MM.1S (cell line): ENCODE measurements at regions not wholly inside any gene's neighbourhood (a gene's known extent, or its start where the extent isn't known, plus 50 kb on each side); places are given as distances from the start of the nearest gene placed in this dataset.

Experiments
- DNase-seq: peaks from one replicate; pipeline ENCODE4 v3.0.0-alpha.2; 2015
- H2AFZ ChIP-seq: fragments of 300-600 bp; sonication (generic); 2 replicates; pipeline ENCODE4 v1.6.0; 2016; ENCODE audit warnings: antibody characterized with exemption, low read length
- H3F3A ChIP-seq: fragments of 300-600 bp; sonication (generic); 2 replicates; pipeline ENCODE4 v1.6.1; 2016; ENCODE audit warnings: mild to moderate bottlenecking, antibody characterized with exemption, low read length, moderate library complexity, mixed read lengths; ENCODE audit not compliant: insufficient read depth
- H3K27ac ChIP-seq: fragments of 300-600 bp; sonication (generic); 2 replicates; pipeline ENCODE4 v1.5.1; 2016; ENCODE audit warnings: mild to moderate bottlenecking, low read length
- H3K27me3 ChIP-seq: fragments of 300-600 bp; sonication (generic); replicated peaks from 2 replicates; pipeline ENCODE4 v1.6.0; 2016; ENCODE audit warnings: low read length; ENCODE audit not compliant: insufficient read depth
- H3K36me3 ChIP-seq: fragments of 300-600 bp; sonication (generic); replicated peaks from 2 replicates; pipeline ENCODE4 v1.6.1; 2016; ENCODE audit warnings: mild to moderate bottlenecking, low read length, mixed read lengths; ENCODE audit not compliant: insufficient read depth
- H3K4me1 ChIP-seq: fragments of 300-600 bp; sonication (generic); 2 replicates; pipeline ENCODE4 v1.6.1; 2016; ENCODE audit warnings: low read length, mixed read lengths
- H3K4me2 ChIP-seq: fragments of 300-600 bp; sonication (generic); 2 replicates; pipeline ENCODE4 v1.6.0; 2016; ENCODE audit warnings: low read depth, low read length
- H3K4me3 ChIP-seq: fragments of 300-600 bp; sonication (generic); 2 replicates; pipeline ENCODE4 v1.5.1; 2016; ENCODE audit warnings: low read length, mixed read lengths
- H3K79me2 ChIP-seq: fragments of 300-600 bp; sonication (generic); 2 replicates; pipeline ENCODE4 v1.6.1; 2016; ENCODE audit warnings: mixed run types, low read length, mixed read lengths
- H3K9ac ChIP-seq: fragments of 300-600 bp; sonication (generic); 2 replicates; pipeline ENCODE4 v1.6.1; 2016; ENCODE audit warnings: low read length, mixed read lengths
- H3K9me2 ChIP-seq: fragments of 300-600 bp; sonication (generic); replicated peaks from 2 replicates; pipeline ENCODE4 v1.6.1; 2016; ENCODE audit warnings: mild to moderate bottlenecking, low read length, mixed read lengths; ENCODE audit not compliant: insufficient read depth
- H3K9me3 ChIP-seq: fragments of 300-600 bp; sonication (generic); replicated peaks from 2 replicates; pipeline ENCODE4 v1.6.1; 2016; ENCODE audit warnings: mild to moderate bottlenecking, low read length, mixed read lengths; ENCODE audit not compliant: insufficient read depth
- H4K20me1 ChIP-seq: fragments of 300-600 bp; sonication (generic); 2 replicates; pipeline ENCODE4 v1.6.1; 2016; ENCODE audit warnings: mild to moderate bottlenecking, low read length, moderate library complexity, mixed read lengths; ENCODE audit not compliant: insufficient read depth
- CTCF ChIP-seq: fragments of 300-600 bp; sonication (generic); IDR thresholded peaks from 2 replicates; pipeline ENCODE4 v1.5.1; 2016; ENCODE audit warnings: antibody characterized with exemption, low read length, mixed read lengths
- EZH2 ChIP-seq: fragments of 300-600 bp; sonication (generic); optimal IDR thresholded peaks from 2 replicates; pipeline ENCODE3; 2017; ENCODE audit warnings: low read depth, mild to moderate bottlenecking, antibody characterized with exemption, low read length, mixed read lengths
- EZH2phosphoT487 ChIP-seq: fragments of 300-600 bp; sonication (generic); IDR thresholded peaks from 2 replicates; pipeline ENCODE4 v1.6.1; 2018; ENCODE audit warnings: antibody characterized with exemption, low read length

- Histone ChIP-seq H3K27ac (no peak overlapping the region), H4K20me1 (no peaks in the 10 kb centered on the region), H3K9ac (no peak overlapping the region), H3K36me3 (no peaks in the 10 kb centered on the region), H3K9me3 (0 out of 2 replicates have a peak, but pooled peaks cover 3% of the 10 kb centered on the region), H3K4me3 (no peak overlapping the region), H3K27me3 (no peaks in the 10 kb centered on the region), H3K79me2 (0 out of 2 replicates have a peak, but pooled peaks cover 4% of the 10 kb centered on the region), H2AFZ (no peak overlapping the region), H3K9me2 (no peaks in the 10 kb centered on the region), H3K4me2 (no peak overlapping the region), H3F3A (peaks cover 14% of the 10 kb centered on the region), H3K4me1 (peaks cover 27% of the 10 kb centered on the region)
- no peak for DNase-seq
- TF ChIP-seq CTCF = no peak
- no peak for TF ChIP-seq EZH2phosphoT487
- no peak for TF ChIP-seq EZH2
These were observed 225.3 kb upstream of the KAZN start for GRCh38 chr1:14373081-14373758.

GRCh38 chr1:14375226-14375625, 223.3 kb upstream of the KAZN start:
- H3K4me2 ChIP-seq = no peak overlapping the region
- no peaks in the 10 kb centered on the region for H4K20me1 ChIP-seq
- no peak overlapping the region for H3K27ac ChIP-seq
- H3K36me3 ChIP-seq = no peaks in the 10 kb centered on the region
- H3K9ac ChIP-seq = no peak overlapping the region
- H3K27me3 ChIP-seq = no peaks in the 10 kb centered on the region
- H3K79me2 ChIP-seq = 0 out of 2 replicates have a peak, but pooled peaks cover 4% of the 10 kb centered on the region
- no peaks in the 10 kb centered on the region for H3F3A ChIP-seq
- H3K4me1 ChIP-seq = peaks cover 8% of the 10 kb centered on the region
- TF ChIP-seq CTCF (no peak), EZH2 (no peak), EZH2phosphoT487 (no peak)
- 0 out of 2 replicates have a peak, but pooled peaks cover 3% of the 10 kb centered on the region for H3K9me3 ChIP-seq
- H2AFZ ChIP-seq = no peak overlapping the region
- H3K4me3 ChIP-seq = no peak overlapping the region
- H3K9me2 ChIP-seq = no peaks in the 10 kb centered on the region
- DNase-seq = no peak

DNA sequence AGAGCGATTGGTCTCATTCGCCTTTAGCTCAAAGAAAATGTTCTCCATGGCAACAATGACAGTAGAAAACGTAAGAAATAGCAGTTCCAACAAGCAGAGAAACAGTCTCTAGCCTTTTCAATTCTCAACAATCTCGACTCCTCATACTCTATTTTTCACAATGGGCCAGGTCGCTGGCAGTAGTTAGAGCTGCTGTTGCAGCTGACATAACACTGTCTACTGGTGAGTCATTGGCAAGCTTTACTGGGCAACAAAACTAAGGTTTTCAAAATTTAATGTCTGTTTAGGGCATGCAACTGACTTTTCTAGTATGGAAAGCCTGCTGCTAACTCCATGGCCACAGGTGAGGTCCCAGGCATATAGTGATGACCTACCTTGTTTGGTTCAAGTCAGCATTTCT, 221.1 kb upstream of the KAZN start:
- no peak overlapping the region for H3K4me3 ChIP-seq
- H3K9me2 ChIP-seq = no peaks in the 10 kb centered on the region
- H3K9ac ChIP-seq = no peak overlapping the region
- no peak overlapping the region for H2AFZ ChIP-seq
- no peaks in the 10 kb centered on the region for H3K36me3 ChIP-seq
- no peak for TF ChIP-seq EZH2phosphoT487
- TF ChIP-seq CTCF = no peak
- no peak for TF ChIP-seq EZH2
- no peaks in the 10 kb centered on the region for H3K27me3 ChIP-seq
- H3K4me2 ChIP-seq = no peak overlapping the region
- H3K9me3 ChIP-seq = no peaks in the 10 kb centered on the region
- H3K79me2 ChIP-seq = no peaks in the 10 kb centered on the region
- no peaks in the 10 kb centered on the region for H3K4me1 ChIP-seq
- H4K20me1 ChIP-seq = no peaks in the 10 kb centered on the region
- no peaks in the 10 kb centered on the region for H3F3A ChIP-seq
- H3K27ac ChIP-seq = no peak overlapping the region
- no peak for DNase-seq
